ENCODE measurements at regions not wholly inside any gene's neighbourhood (a gene's known extent, or its start where the extent isn't known, plus 50 kb on each side); places are given as distances from the start of the nearest gene placed in this dataset.

DNA sequence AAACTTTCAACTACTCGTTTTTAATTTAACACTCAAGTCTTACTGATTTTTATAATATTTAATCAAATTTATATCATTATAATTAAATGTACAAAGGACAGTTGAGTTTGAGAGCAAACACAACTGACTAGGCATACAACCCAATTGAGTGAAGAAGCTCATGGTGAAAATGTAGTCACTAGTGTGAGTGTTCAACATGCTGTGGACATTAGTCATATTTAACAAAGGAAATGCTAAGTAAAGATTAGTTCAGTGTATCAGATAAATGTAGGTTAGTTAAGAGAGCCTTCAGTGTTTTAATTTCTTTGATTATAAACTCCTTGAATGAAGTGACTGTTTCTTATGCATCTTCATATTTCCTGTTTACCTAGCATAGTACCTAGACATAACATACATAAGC is 444.2 kb upstream of the GOLIM4 start:
- Histone ChIP-seq H3K4me1 (ENCODE audit: control insufficient read depth, extremely low read depth, insufficient read depth, low read length) (no peaks in the 10 kb centered on the region), H3K9me1 (ENCODE audit: control insufficient read depth, extremely low read depth, insufficient read depth, low read length) (no peaks in the 10 kb centered on the region), H3K9me3 (ENCODE audit: control insufficient read depth, low read depth, low read length) (no peaks in the 10 kb centered on the region), H3K4me3 (ENCODE audit: control insufficient read depth in 2 of 3, extremely low read depth in 1 of 3, insufficient read depth in 2 of 3, low read depth in 1 of 3, low read length in 3 of 3) (no peak overlapping the region), H3K27me3 (ENCODE audit: control insufficient read depth, extremely low read depth, insufficient read depth, low read length) (no peaks in the 10 kb centered on the region), H4K20me1 (ENCODE audit: control insufficient read depth, extremely low read depth, insufficient read depth, low read length) (no peaks in the 10 kb centered on the region), H3K36me3 (ENCODE audit: control insufficient read depth in 2 of 2, extremely low read depth in 1 of 2, insufficient read depth in 2 of 2, low read length in 2 of 2) (no peaks in the 10 kb centered on the region), H3K27ac (ENCODE audit: control insufficient read depth, insufficient read depth, low read length) (no peak overlapping the region), H3K79me2 (ENCODE audit: control insufficient read depth, insufficient read depth, low read length) (no peaks in the 10 kb centered on the region), H2AFZ (ENCODE audit: control insufficient read depth, low read length) (no peak overlapping the region), H3K9ac (ENCODE audit: control insufficient read depth, extremely low read depth, insufficient read depth, low read length) (no peak overlapping the region), H3K4me2 (ENCODE audit: control insufficient read depth, extremely low read depth, insufficient read depth, low read depth, low read length) (no peak overlapping the region)
- TF ChIP-seq, protein P1, sequence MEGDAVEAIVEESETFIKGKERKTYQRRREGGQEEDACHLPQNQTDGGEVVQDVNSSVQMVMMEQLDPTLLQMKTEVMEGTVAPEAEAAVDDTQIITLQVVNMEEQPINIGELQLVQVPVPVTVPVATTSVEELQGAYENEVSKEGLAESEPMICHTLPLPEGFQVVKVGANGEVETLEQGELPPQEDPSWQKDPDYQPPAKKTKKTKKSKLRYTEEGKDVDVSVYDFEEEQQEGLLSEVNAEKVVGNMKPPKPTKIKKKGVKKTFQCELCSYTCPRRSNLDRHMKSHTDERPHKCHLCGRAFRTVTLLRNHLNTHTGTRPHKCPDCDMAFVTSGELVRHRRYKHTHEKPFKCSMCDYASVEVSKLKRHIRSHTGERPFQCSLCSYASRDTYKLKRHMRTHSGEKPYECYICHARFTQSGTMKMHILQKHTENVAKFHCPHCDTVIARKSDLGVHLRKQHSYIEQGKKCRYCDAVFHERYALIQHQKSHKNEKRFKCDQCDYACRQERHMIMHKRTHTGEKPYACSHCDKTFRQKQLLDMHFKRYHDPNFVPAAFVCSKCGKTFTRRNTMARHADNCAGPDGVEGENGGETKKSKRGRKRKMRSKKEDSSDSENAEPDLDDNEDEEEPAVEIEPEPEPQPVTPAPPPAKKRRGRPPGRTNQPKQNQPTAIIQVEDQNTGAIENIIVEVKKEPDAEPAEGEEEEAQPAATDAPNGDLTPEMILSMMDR (optimal IDR thresholded peaks at IDR 0.05 in 1 of 3, IDR thresholded peaks at IDR 0.05 in 1 of 3, conservative IDR thresholded peaks at IDR 0.05 in 1 of 3; ENCODE audit: extremely low read depth in 1 of 3, insufficient read depth in 2 of 3, low read length in 3 of 3) = no peak
- TF ChIP-seq EZH2 (IDR thresholded peaks at IDR 0.05; ENCODE audit: low read length) = no peak
- DNase-seq (ENCODE audit: low read depth, low spot score) (no peak), FAIRE-seq (no peak)
- dilution Hi-C loops (cut with MboI; ENCODE audit: extremely low pct_ligation_motif_present, low sequenced_read_pairs) = no loop called here

DNA sequence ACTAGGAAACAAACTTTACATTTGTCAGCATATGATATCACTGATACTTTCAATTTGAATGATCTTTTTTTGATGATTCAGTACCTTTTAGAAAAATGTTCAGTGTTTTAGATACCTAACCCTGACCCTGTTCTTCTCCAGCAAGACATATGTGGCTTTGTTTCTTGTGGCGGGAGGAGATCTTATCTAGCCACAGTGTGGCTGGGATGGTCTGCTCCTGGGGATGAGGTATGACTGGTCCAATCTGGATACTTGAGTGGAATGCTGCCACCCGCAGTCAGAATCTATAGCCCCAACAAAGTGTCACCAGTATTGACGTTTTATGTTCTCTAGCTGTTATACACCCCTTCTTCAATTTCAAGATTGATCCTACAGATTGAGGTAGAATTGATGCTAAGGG is 439.0 kb upstream of the GOLIM4 start:
- no peaks in the 10 kb centered on the region for H3K36me3 ChIP-seq (ENCODE audit: control insufficient read depth in 2 of 2, extremely low read depth in 1 of 2, insufficient read depth in 2 of 2, low read length in 2 of 2)
- no peak overlapping the region for H2AFZ ChIP-seq (ENCODE audit: control insufficient read depth, low read length)
- H3K27me3 ChIP-seq (ENCODE audit: control insufficient read depth, extremely low read depth, insufficient read depth, low read length) = no peaks in the 10 kb centered on the region
- dilution Hi-C loops (cut with MboI; ENCODE audit: extremely low pct_ligation_motif_present, low sequenced_read_pairs) = no loop called here
- no peaks in the 10 kb centered on the region for H4K20me1 ChIP-seq (ENCODE audit: control insufficient read depth, extremely low read depth, insufficient read depth, low read length)
- no peaks in the 10 kb centered on the region for H3K79me2 ChIP-seq (ENCODE audit: control insufficient read depth, insufficient read depth, low read length)
- no peak overlapping the region for H3K27ac ChIP-seq (ENCODE audit: control insufficient read depth, insufficient read depth, low read length)
- H3K4me3 ChIP-seq (ENCODE audit: control insufficient read depth in 2 of 3, extremely low read depth in 1 of 3, insufficient read depth in 2 of 3, low read depth in 1 of 3, low read length in 3 of 3) = no peak overlapping the region
- no peak for FAIRE-seq
- no peaks in the 10 kb centered on the region for H3K9me1 ChIP-seq (ENCODE audit: control insufficient read depth, extremely low read depth, insufficient read depth, low read length)
- H3K4me2 ChIP-seq (ENCODE audit: control insufficient read depth, extremely low read depth, insufficient read depth, low read depth, low read length) = no peak overlapping the region
- H3K9me3 ChIP-seq (ENCODE audit: control insufficient read depth, low read depth, low read length) = no peaks in the 10 kb centered on the region
- H3K9ac ChIP-seq (ENCODE audit: control insufficient read depth, extremely low read depth, insufficient read depth, low read length) = no peak overlapping the region
- H3K4me1 ChIP-seq (ENCODE audit: control insufficient read depth, extremely low read depth, insufficient read depth, low read length) = no peaks in the 10 kb centered on the region
- DNase-seq (ENCODE audit: low read depth, low spot score) = no peak
- TF ChIP-seq, protein P1 (optimal IDR thresholded peaks at IDR 0.05 in 1 of 3, IDR thresholded peaks at IDR 0.05 in 1 of 3, conservative IDR thresholded peaks at IDR 0.05 in 1 of 3; ENCODE audit: extremely low read depth in 1 of 3, insufficient read depth in 2 of 3, low read length in 3 of 3) = no peak
- no peak for TF ChIP-seq EZH2 (IDR thresholded peaks at IDR 0.05; ENCODE audit: low read length)

Measured in keratinocyte (primary cell).